Neural cell (in vitro differentiated cells): ENCODE measurements at regions not wholly inside any gene's neighbourhood (a gene's known extent, or its start where the extent isn't known, plus 50 kb on each side); places are given as distances from the start of the nearest gene placed in this dataset.

Experiments used
- H2AFZ ChIP-seq: fragments of 200-600, 300-800 bp; sonication (generic), shearing (Covaris generic); 2 replicates; pipeline ENCODE4 v1.6.0; 2014; ENCODE audit warnings: low read depth, mild to moderate bottlenecking, antibody characterized with exemption, low read length, moderate library complexity
- H3F3A ChIP-seq: fragments of 200-600 bp; shearing (Covaris generic); 2 replicates; pipeline ENCODE4 v1.6.1; 2016; ENCODE audit warnings: mild to moderate bottlenecking, moderate library complexity, mixed read lengths, antibody characterized with exemption, low read length; ENCODE audit not compliant: insufficient read depth, poor library complexity, severe bottlenecking
- H3K27ac ChIP-seq: fragments of 200-600, 300-800 bp; sonication (generic), shearing (Covaris generic); 2 replicates; pipeline ENCODE4 v1.5.1; 2014; ENCODE audit warnings: mild to moderate bottlenecking, low read length, moderate library complexity
- H3K27me3 ChIP-seq: fragments of 300-800, 200-600 bp; sonication (generic), shearing (Covaris generic); 2 replicates; pipeline ENCODE4 v1.6.0; 2014; ENCODE audit warnings: mild to moderate bottlenecking, low read depth, low read length, moderate library complexity; ENCODE audit not compliant: insufficient read depth
- H3K36me3 ChIP-seq: fragments of 300-800, 200-600 bp; sonication (generic), shearing (Covaris generic); 2 replicates; pipeline ENCODE4 v1.5.1; 2014; ENCODE audit warnings: mild to moderate bottlenecking, antibody characterized with exemption, low read length, moderate library complexity; ENCODE audit not compliant: insufficient read depth
- H3K4me2 ChIP-seq: fragments of 300-800, 200-600 bp; sonication (generic), shearing (Covaris generic); 2 replicates; pipeline ENCODE4 v1.6.0; 2014; ENCODE audit warnings: mild to moderate bottlenecking, low read length
- H3K4me3 ChIP-seq: fragments of 300-800, 200-600 bp; sonication (generic), shearing (Covaris generic); 2 replicates; pipeline ENCODE4 v1.5.1; 2014; ENCODE audit warnings: mild to moderate bottlenecking, low read length, moderate library complexity
- H3K79me2 ChIP-seq: fragments of 200-600 bp; shearing (Covaris generic); replicated peaks from 2 replicates; pipeline ENCODE4 v1.6.0; 2014; ENCODE audit warnings: mild to moderate bottlenecking, low read length, moderate library complexity; ENCODE audit not compliant: insufficient read depth
- H3K9ac ChIP-seq: fragments of 300-800, 200-600 bp; sonication (generic), shearing (Covaris generic); 2 replicates; pipeline ENCODE4 v1.6.1; 2016; ENCODE audit warnings: mild to moderate bottlenecking, low read length, mixed read lengths
- H3K9me2 ChIP-seq: fragments of 200-600 bp; shearing (Covaris generic); 2 replicates; pipeline ENCODE4 v1.6.1; 2016; ENCODE audit warnings: mild to moderate bottlenecking, low read length, mixed read lengths; ENCODE audit not compliant: insufficient read depth
- H3K9me3 ChIP-seq: fragments of 200-600, 300-800 bp; sonication (generic), shearing (Covaris generic); 2 replicates; pipeline ENCODE4 v1.6.1; 2016; ENCODE audit warnings: mild to moderate bottlenecking, mixed run types, low read length, moderate library complexity, mixed read lengths
- H4K20me1 ChIP-seq: fragments of 200-600 bp; shearing (Covaris generic); 2 replicates; pipeline ENCODE4 v1.6.1; 2016; ENCODE audit warnings: mild to moderate bottlenecking, mixed run types; ENCODE audit not compliant: insufficient read depth
- EP300 ChIP-seq: fragments of 450-650 bp; conservative IDR thresholded peaks from 2 replicates; pipeline ENCODE4 v1.6.1; 2014; ENCODE audit warnings: antibody characterized with exemption, mild to moderate bottlenecking, moderate library complexity; ENCODE audit not compliant: poor library complexity, severe bottlenecking
- EZH2 ChIP-seq: fragments of 200-600, 300-800 bp; shearing (Covaris generic), sonication (generic); IDR thresholded peaks from 2 replicates; pipeline ENCODE4 v1.6.1; 2014; ENCODE audit warnings: antibody characterized with exemption, low read length, borderline replicate concordance, mild to moderate bottlenecking; ENCODE audit not compliant: insufficient read depth, poor library complexity, severe bottlenecking
- MXI1 ChIP-seq: fragments of 450-650 bp; conservative IDR thresholded peaks from 2 replicates; pipeline ENCODE4 v1.6.1; 2014; ENCODE audit warnings: antibody characterized with exemption, mild to moderate bottlenecking; ENCODE audit not compliant: poor library complexity, severe bottlenecking
- POLR2AphosphoS5 ChIP-seq: IDR thresholded peaks from 2 replicates; pipeline ENCODE4 v1.6.1; 2012
- RAD21 ChIP-seq: fragments of 450-650 bp; conservative IDR thresholded peaks from 2 replicates; pipeline ENCODE4 v1.6.1; 2014; ENCODE audit warnings: antibody characterized with exemption, mild to moderate bottlenecking, moderate library complexity
- SMC3 ChIP-seq: fragments of 450-650 bp; conservative IDR thresholded peaks from 2 replicates; pipeline ENCODE4 v1.6.1; 2014; ENCODE audit warnings: antibody characterized with exemption, mild to moderate bottlenecking, moderate library complexity; ENCODE audit not compliant: poor library complexity
- TAF1 ChIP-seq: IDR thresholded peaks from 2 replicates; pipeline ENCODE4 v1.6.1; 2012; ENCODE audit warnings: low read depth
- TF ChIP-seq, protein P1 (sequence below): IDR thresholded peaks from 2 replicates; pipeline ENCODE4 v1.6.1; 2012; ENCODE audit warnings: borderline replicate concordance
- TF ChIP-seq, protein P2 (sequence below): fragments of 450-650 bp; IDR thresholded peaks from 2 replicates; pipeline ENCODE4 v1.5.1; 2014; ENCODE audit warnings: antibody characterized with exemption, mild to moderate bottlenecking, moderate library complexity; ENCODE audit not compliant: poor library complexity, severe bottlenecking

DNA sequence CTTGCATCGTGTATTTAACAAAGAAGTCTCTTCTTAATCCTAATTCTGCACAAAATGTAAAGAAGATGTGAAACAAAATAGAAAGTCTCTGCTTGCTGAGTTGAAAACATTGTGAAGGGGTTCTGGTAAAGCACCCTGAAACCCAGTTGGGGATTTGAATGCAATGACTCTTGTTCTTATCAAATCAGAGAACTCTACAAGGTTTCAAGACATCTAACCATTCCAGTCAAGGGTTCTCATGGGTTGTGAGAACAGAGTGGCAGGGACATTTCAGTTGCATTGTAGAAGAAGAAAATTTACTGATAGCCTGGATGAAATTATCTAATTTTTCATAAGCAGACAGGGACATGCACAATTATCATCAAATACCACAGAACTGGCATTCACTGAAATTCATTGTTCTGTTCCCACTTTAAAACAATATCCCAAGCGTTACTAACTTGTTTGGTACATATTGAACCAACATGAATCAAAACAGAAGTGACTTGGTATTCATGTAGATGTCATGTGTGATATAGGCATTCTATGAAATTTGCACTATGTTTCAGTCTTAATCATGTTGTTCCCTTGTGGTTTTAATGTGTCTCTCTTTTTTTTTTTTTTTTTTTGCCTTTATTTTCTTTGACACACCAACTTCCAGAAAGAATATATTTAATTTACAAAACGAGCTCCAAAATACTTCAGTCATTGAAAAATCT lies 563.3 kb downstream of the IRX1 start:
- Histone ChIP-seq H3K9ac (no peak overlapping the region), H3K27ac (no peak overlapping the region), H3K4me2 (no peak overlapping the region), H3K36me3 (no peaks in the 10 kb centered on the region), H3K79me2 (no peaks in the 10 kb centered on the region), H4K20me1 (no peaks in the 10 kb centered on the region), H3K9me2 (no peaks in the 10 kb centered on the region), H3F3A (no peaks in the 10 kb centered on the region), H3K4me3 (no peak overlapping the region), H3K9me3 (peaks cover 4% of the 10 kb centered on the region), H3K27me3 (no peaks in the 10 kb centered on the region), H2AFZ (no peak overlapping the region)
- TF ChIP-seq, protein P1, sequence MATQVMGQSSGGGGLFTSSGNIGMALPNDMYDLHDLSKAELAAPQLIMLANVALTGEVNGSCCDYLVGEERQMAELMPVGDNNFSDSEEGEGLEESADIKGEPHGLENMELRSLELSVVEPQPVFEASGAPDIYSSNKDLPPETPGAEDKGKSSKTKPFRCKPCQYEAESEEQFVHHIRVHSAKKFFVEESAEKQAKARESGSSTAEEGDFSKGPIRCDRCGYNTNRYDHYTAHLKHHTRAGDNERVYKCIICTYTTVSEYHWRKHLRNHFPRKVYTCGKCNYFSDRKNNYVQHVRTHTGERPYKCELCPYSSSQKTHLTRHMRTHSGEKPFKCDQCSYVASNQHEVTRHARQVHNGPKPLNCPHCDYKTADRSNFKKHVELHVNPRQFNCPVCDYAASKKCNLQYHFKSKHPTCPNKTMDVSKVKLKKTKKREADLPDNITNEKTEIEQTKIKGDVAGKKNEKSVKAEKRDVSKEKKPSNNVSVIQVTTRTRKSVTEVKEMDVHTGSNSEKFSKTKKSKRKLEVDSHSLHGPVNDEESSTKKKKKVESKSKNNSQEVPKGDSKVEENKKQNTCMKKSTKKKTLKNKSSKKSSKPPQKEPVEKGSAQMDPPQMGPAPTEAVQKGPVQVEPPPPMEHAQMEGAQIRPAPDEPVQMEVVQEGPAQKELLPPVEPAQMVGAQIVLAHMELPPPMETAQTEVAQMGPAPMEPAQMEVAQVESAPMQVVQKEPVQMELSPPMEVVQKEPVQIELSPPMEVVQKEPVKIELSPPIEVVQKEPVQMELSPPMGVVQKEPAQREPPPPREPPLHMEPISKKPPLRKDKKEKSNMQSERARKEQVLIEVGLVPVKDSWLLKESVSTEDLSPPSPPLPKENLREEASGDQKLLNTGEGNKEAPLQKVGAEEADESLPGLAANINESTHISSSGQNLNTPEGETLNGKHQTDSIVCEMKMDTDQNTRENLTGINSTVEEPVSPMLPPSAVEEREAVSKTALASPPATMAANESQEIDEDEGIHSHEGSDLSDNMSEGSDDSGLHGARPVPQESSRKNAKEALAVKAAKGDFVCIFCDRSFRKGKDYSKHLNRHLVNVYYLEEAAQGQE = no peak

DNA sequence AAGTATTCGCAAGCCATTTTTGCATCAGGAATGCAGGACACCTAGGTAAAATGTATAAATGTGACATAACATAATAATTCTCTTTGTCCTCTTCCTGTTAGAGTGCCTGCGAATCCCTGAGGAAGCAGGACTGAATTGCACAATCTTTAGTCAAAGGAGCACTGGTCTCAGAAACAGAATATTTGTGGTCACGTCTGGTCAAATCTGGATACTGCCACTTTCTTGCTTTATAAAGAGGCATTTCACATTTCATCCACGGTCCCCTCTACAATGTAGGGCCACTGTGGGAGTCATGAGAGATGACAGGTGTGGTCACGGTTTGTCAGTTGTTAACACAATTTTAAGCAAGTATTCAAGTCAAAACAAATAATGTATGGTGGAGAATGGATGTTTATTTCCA lies 564.0 kb downstream of the IRX1 start:
- TF ChIP-seq, protein P2, sequence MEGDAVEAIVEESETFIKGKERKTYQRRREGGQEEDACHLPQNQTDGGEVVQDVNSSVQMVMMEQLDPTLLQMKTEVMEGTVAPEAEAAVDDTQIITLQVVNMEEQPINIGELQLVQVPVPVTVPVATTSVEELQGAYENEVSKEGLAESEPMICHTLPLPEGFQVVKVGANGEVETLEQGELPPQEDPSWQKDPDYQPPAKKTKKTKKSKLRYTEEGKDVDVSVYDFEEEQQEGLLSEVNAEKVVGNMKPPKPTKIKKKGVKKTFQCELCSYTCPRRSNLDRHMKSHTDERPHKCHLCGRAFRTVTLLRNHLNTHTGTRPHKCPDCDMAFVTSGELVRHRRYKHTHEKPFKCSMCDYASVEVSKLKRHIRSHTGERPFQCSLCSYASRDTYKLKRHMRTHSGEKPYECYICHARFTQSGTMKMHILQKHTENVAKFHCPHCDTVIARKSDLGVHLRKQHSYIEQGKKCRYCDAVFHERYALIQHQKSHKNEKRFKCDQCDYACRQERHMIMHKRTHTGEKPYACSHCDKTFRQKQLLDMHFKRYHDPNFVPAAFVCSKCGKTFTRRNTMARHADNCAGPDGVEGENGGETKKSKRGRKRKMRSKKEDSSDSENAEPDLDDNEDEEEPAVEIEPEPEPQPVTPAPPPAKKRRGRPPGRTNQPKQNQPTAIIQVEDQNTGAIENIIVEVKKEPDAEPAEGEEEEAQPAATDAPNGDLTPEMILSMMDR = no peak
- TF ChIP-seq EP300 (no peak), MXI1 (no peak), RAD21 (no peak), SMC3 (no peak), POLR2AphosphoS5 (no peak), EZH2 (no peak), TAF1 (no peak)
- TF ChIP-seq, protein P1 = no peak
- H3K9me2 ChIP-seq = no peaks in the 10 kb centered on the region
- no peaks in the 10 kb centered on the region for H3K79me2 ChIP-seq
- no peaks in the 10 kb centered on the region for H3K36me3 ChIP-seq
- no peak overlapping the region for H3K27ac ChIP-seq
- H3K27me3 ChIP-seq = no peaks in the 10 kb centered on the region
- no peak overlapping the region for H3K4me2 ChIP-seq
- no peak overlapping the region for H3K4me3 ChIP-seq
- no peaks in the 10 kb centered on the region for H4K20me1 ChIP-seq
- H3K9me3 ChIP-seq = no peaks in the 10 kb centered on the region
- H3F3A ChIP-seq = no peaks in the 10 kb centered on the region
- no peak overlapping the region for H3K9ac ChIP-seq
- no peak overlapping the region for H2AFZ ChIP-seq
